ENCODE measurements at regions not wholly inside any gene's neighbourhood (a gene's known extent, or its start where the extent isn't known, plus 50 kb on each side); places are given as distances from the start of the nearest gene placed in this dataset.

GRCh38 chr5:60379907-60380306, 320.1 kb downstream of the DEPDC1B start (continued):
- no peak for TF ChIP-seq ZNF18 (CRISPR knock-in tag; IDR thresholded peaks at IDR 0.05; ENCODE audit: insufficient replicate concordance)
- TF ChIP-seq SRY (CRISPR knock-in tag; IDR thresholded peaks at IDR 0.05) = no peak
- TF ChIP-seq, protein P1, sequence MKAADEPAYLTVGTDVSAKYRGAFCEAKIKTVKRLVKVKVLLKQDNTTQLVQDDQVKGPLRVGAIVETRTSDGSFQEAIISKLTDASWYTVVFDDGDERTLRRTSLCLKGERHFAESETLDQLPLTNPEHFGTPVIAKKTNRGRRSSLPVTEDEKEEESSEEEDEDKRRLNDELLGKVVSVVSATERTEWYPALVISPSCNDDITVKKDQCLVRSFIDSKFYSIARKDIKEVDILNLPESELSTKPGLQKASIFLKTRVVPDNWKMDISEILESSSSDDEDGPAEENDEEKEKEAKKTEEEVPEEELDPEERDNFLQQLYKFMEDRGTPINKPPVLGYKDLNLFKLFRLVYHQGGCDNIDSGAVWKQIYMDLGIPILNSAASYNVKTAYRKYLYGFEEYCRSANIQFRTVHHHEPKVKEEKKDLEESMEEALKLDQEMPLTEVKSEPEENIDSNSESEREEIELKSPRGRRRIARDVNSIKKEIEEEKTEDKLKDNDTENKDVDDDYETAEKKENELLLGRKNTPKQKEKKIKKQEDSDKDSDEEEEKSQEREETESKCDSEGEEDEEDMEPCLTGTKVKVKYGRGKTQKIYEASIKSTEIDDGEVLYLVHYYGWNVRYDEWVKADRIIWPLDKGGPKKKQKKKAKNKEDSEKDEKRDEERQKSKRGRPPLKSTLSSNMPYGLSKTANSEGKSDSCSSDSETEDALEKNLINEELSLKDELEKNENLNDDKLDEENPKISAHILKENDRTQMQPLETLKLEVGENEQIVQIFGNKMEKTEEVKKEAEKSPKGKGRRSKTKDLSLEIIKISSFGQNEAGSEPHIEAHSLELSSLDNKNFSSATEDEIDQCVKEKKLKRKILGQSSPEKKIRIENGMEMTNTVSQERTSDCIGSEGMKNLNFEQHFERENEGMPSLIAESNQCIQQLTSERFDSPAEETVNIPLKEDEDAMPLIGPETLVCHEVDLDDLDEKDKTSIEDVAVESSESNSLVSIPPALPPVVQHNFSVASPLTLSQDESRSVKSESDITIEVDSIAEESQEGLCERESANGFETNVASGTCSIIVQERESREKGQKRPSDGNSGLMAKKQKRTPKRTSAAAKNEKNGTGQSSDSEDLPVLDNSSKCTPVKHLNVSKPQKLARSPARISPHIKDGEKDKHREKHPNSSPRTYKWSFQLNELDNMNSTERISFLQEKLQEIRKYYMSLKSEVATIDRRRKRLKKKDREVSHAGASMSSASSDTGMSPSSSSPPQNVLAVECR (CRISPR knock-in tag; IDR thresholded peaks at IDR 0.05; ENCODE audit: borderline replicate concordance) = no peak
- TF ChIP-seq ZBTB10 (CRISPR knock-in tag; IDR thresholded peaks at IDR 0.05; ENCODE audit: borderline replicate concordance) = no peak
- TF ChIP-seq ZNF124 (CRISPR knock-in tag; IDR thresholded peaks at IDR 0.05) = no peak
- TF ChIP-seq, protein P2, sequence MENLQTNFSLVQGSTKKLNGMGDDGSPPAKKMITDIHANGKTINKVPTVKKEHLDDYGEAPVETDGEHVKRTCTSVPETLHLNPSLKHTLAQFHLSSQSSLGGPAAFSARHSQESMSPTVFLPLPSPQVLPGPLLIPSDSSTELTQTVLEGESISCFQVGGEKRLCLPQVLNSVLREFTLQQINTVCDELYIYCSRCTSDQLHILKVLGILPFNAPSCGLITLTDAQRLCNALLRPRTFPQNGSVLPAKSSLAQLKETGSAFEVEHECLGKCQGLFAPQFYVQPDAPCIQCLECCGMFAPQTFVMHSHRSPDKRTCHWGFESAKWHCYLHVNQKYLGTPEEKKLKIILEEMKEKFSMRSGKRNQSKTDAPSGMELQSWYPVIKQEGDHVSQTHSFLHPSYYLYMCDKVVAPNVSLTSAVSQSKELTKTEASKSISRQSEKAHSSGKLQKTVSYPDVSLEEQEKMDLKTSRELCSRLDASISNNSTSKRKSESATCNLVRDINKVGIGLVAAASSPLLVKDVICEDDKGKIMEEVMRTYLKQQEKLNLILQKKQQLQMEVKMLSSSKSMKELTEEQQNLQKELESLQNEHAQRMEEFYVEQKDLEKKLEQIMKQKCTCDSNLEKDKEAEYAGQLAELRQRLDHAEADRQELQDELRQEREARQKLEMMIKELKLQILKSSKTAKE (CRISPR knock-in tag; IDR thresholded peaks at IDR 0.05; ENCODE audit: borderline replicate concordance) = no peak
- TF ChIP-seq KDM4B (CRISPR knock-in tag; IDR thresholded peaks at IDR 0.05) = no peak
- no peak for TF ChIP-seq ZFP1 (CRISPR knock-in tag; IDR thresholded peaks at IDR 0.05)
- TF ChIP-seq BCL6 (CRISPR knock-in tag; IDR thresholded peaks at IDR 0.05) = no peak
- TF ChIP-seq ARNTL (CRISPR knock-in tag; IDR thresholded peaks at IDR 0.05) = no peak
- TF ChIP-seq FOXO1 (CRISPR knock-in tag; IDR thresholded peaks at IDR 0.05) = no peak
- TF ChIP-seq FOXA1 (IDR thresholded peaks at IDR 0.05) = no peak
- no peak for TF ChIP-seq FOXA1 (CRISPR knock-in tag; IDR thresholded peaks at IDR 0.05)
